GM23338 (cell line): ENCODE measurements at regions not wholly inside any gene's neighbourhood (a gene's known extent, or its start where the extent isn't known, plus 50 kb on each side); places are given as distances from the start of the nearest gene placed in this dataset.

Experiments used
- ATAC-seq: fragments of 200-7000 bp; cut with Tn5 transposase; 3 replicates; pipeline ENCODE4 v1.9.1; 2020
- DNase-seq: peaks from one replicate; pipeline ENCODE4 v3.0.0-alpha.2; 2015; ENCODE audit warnings: low spot score
- H2AFZ ChIP-seq: fragments of 200-600 bp; sonication (generic); 2 replicates; pipeline ENCODE4 v1.8.0; 2016; ENCODE audit warnings: antibody characterized with exemption, mild to moderate bottlenecking, moderate library complexity
- H3F3A ChIP-seq: fragments of 200-600 bp; sonication (generic); replicated peaks from 2 replicates; pipeline ENCODE4 v1.8.0; 2017; ENCODE audit warnings: antibody characterized with exemption, mixed run types, low read depth
- H3K27ac ChIP-seq: fragments of 200-600 bp; sonication (generic); 2 replicates; pipeline ENCODE4 v1.6.1; 2016; ENCODE audit warnings: low read depth
- H3K27me3 ChIP-seq: fragments of 200-600 bp; sonication (generic); 2 replicates; pipeline ENCODE4 v1.8.0; 2016; ENCODE audit warnings: mild to moderate bottlenecking, mixed run types, moderate library complexity; ENCODE audit not compliant: insufficient read depth
- H3K36me3 ChIP-seq: fragments of 200-600 bp; sonication (generic); 2 replicates; pipeline ENCODE4 v1.8.0; 2016; ENCODE audit warnings: mild to moderate bottlenecking; ENCODE audit not compliant: insufficient read depth
- H3K4me1 ChIP-seq: fragments of 200-600 bp; sonication (generic); 2 replicates; pipeline ENCODE4 v1.8.0; 2016; ENCODE audit warnings: mild to moderate bottlenecking, moderate library complexity; ENCODE audit not compliant: insufficient read depth
- H3K4me2 ChIP-seq: fragments of 200-600 bp; sonication (generic); 2 replicates; pipeline ENCODE4 v1.7.1; 2017; ENCODE audit warnings: mixed run types
- H3K4me3 ChIP-seq: fragments of 200-600 bp; sonication (generic); 2 replicates; pipeline ENCODE4 v1.6.1; 2016; ENCODE audit warnings: mixed run types
- H3K79me2 ChIP-seq: fragments of 200-600 bp; sonication (generic); replicated peaks from 2 replicates; pipeline ENCODE4 v1.8.0; 2017; ENCODE audit warnings: mild to moderate bottlenecking; ENCODE audit not compliant: insufficient read depth
- H3K9me2 ChIP-seq: fragments of 200-600 bp; sonication (generic); 2 replicates; pipeline ENCODE4 v1.8.0; 2017; ENCODE audit not compliant: insufficient read depth
- H4K20me1 ChIP-seq: fragments of 200-600 bp; sonication (generic); replicated peaks from 2 replicates; pipeline ENCODE4 v1.8.0; 2017; ENCODE audit warnings: mild to moderate bottlenecking; ENCODE audit not compliant: insufficient read depth
- H3K27ac Mint-ChIP-seq: 2 replicates; pipeline ENCODE4 v1.8.0; 2020; ENCODE audit warnings: inconsistent platforms, mild to moderate bottlenecking, moderate library complexity, mixed read lengths
- H3K27me3 Mint-ChIP-seq: 3 replicates; pipeline ENCODE4 v1.8.0; 2022; ENCODE audit warnings: low read depth, mild to moderate bottlenecking, moderate library complexity, mixed read lengths, inconsistent platforms; ENCODE audit not compliant: insufficient read depth, poor library complexity
- H3K36me3 Mint-ChIP-seq: 3 replicates; pipeline ENCODE4 v1.8.0; 2021; ENCODE audit warnings: low read depth, mild to moderate bottlenecking, inconsistent platforms, moderate library complexity, mixed read lengths
- H3K4me1 Mint-ChIP-seq: 3 replicates; pipeline ENCODE4 v1.8.0; 2020; ENCODE audit warnings: mild to moderate bottlenecking, inconsistent platforms, mixed read lengths
- H3K4me3 Mint-ChIP-seq: 3 replicates; pipeline ENCODE4 v1.8.0; 2021; ENCODE audit warnings: moderate library complexity, mild to moderate bottlenecking, inconsistent platforms, mixed read lengths
- H3K9me3 Mint-ChIP-seq: 3 replicates; pipeline ENCODE4 v1.8.0; 2020; ENCODE audit warnings: moderate library complexity, mild to moderate bottlenecking, inconsistent platforms, mixed read lengths
- CREB1 ChIP-seq: fragments of 250-450 bp; sonication (Bioruptor Pico); IDR thresholded peaks from 2 replicates; pipeline ENCODE4 v1.5.0; 2020; ENCODE audit warnings: low read depth, mild to moderate bottlenecking, moderate library complexity
- EZH2 ChIP-seq: fragments of 200-600 bp; sonication (generic); IDR thresholded peaks from one replicate; pipeline ENCODE4 v1.8.0; 2017; ENCODE audit warnings: antibody characterized with exemption, mild to moderate bottlenecking, low read depth; ENCODE audit not compliant: unreplicated experiment
- EZH2phosphoT487 ChIP-seq: fragments of 200-600 bp; sonication (generic); IDR thresholded peaks from one replicate; pipeline ENCODE4 v1.8.1; 2018; ENCODE audit warnings: antibody characterized with exemption; ENCODE audit not compliant: unreplicated experiment
- JUNB ChIP-seq: IDR thresholded peaks from one replicate; pipeline ENCODE4 v1.6.1; 2016; ENCODE audit warnings: antibody characterized with exemption; ENCODE audit not compliant: unreplicated experiment
- NANOG ChIP-seq: IDR thresholded peaks from 2 replicates; pipeline ENCODE4 v1.6.1; 2016; ENCODE audit warnings: antibody characterized with exemption, borderline replicate concordance
- POLR2AphosphoS5 ChIP-seq: IDR thresholded peaks from 2 replicates; pipeline ENCODE4 v1.6.1; 2016; ENCODE audit warnings: antibody characterized with exemption, low read depth
- STAT1 ChIP-seq: IDR thresholded peaks from one replicate; pipeline ENCODE4 v1.6.1; 2016; ENCODE audit warnings: antibody characterized with exemption; ENCODE audit not compliant: unreplicated experiment
- ZNF114 ChIP-seq: fragments of 250-450 bp; sonication (Bioruptor Pico); IDR thresholded peaks from 2 replicates; pipeline ENCODE4 v1.5.0; 2020; ENCODE audit warnings: mild to moderate bottlenecking, moderate library complexity
- ZNF331 ChIP-seq: fragments of 250-450 bp; sonication (Bioruptor Pico); IDR thresholded peaks from 2 replicates; pipeline ENCODE4 v1.5.0; 2020; ENCODE audit warnings: low read depth, mild to moderate bottlenecking, moderate library complexity
- TF ChIP-seq, protein P1 (sequence below), 2 experiments: fragments of 200-600 bp in 1 of 2; sonication (generic) in 1 of 2; conservative IDR thresholded peaks; 2 replicates each; pipeline versions ENCODE4 v1.5.1 to v1.6.1; 2016 to 2017; ENCODE audit warnings: antibody characterized with exemption in 2 of 2, low read depth in 2 of 2, mild to moderate bottlenecking in 2 of 2, moderate library complexity in 1 of 2
- TF ChIP-seq, protein P2 (sequence below): IDR thresholded peaks from one replicate; pipeline ENCODE4 v1.6.1; 2018; ENCODE audit warnings: antibody characterized with exemption; ENCODE audit not compliant: unreplicated experiment
- TF ChIP-seq, protein P3 (sequence below): fragments of 250-450 bp; sonication (Bioruptor Pico); IDR thresholded peaks from 2 replicates; pipeline ENCODE4 v1.5.0; 2020; ENCODE audit warnings: mild to moderate bottlenecking, moderate library complexity
- TF ChIP-seq, protein P4 (sequence below): IDR thresholded peaks from 2 replicates; pipeline ENCODE4 v1.6.1; 2016; ENCODE audit warnings: antibody characterized with exemption

DNA sequence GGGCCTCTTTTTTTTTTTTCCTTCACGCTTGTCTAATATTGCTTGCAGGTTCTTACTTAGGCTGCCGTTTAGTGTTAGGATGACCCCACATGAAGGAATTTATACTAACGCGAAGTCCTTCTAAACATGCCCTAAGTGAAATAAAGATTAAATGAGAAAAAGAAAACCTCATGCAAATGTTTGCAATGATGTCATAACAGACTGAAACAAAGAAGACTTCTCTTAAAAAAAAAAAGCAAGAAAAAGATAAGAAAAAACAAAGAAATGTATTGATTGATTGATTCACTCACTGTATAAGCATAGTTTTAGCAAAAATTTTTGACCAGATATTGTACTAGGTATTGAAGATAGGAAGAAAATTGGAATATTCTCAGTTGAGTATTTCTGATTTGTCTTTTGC, 418.2 kb downstream of the IRS2 start:
- H3K27me3 Mint-ChIP-seq, result peaks cover 4% of the 10 kb centered on the region

More for the DNA sequence above, 418.2 kb downstream of the IRS2 start:
- Histone ChIP-seq H2AFZ (no peak overlapping the region), H3F3A (no peaks in the 10 kb centered on the region), H3K4me3 (no peak overlapping the region), H3K4me2 (no peak overlapping the region), H3K27ac (no peak overlapping the region), H4K20me1 (no peaks in the 10 kb centered on the region), H3K79me2 (no peaks in the 10 kb centered on the region), H3K4me1 (no peaks in the 10 kb centered on the region), H3K9me2 (peaks cover 7% of the 10 kb centered on the region; the same call in 1 of the 2 replicates), H3K27me3 (no peaks in the 10 kb centered on the region), H3K36me3 (no peaks in the 10 kb centered on the region)
- ATAC-seq (no peak), DNase-seq (no peak)
- peaks cover 12% of the 10 kb centered on the region for H3K4me1 Mint-ChIP-seq
- H3K4me3 Mint-ChIP-seq, result no peak overlapping the region
- no peaks in the 10 kb centered on the region for H3K9me3 Mint-ChIP-seq
- no peak overlapping the region for H3K27ac Mint-ChIP-seq
- no peaks in the 10 kb centered on the region for H3K36me3 Mint-ChIP-seq
- TF ChIP-seq JUNB (no peak), EZH2phosphoT487 (no peak), NANOG (no peak), EZH2 (no peak), STAT1 (no peak), ZNF114 (CRISPR knock-in tag) (no peak), POLR2AphosphoS5 (no peak), CREB1 (CRISPR knock-in tag) (no peak), ZNF331 (CRISPR knock-in tag) (no peak)
- TF ChIP-seq, protein P1, sequence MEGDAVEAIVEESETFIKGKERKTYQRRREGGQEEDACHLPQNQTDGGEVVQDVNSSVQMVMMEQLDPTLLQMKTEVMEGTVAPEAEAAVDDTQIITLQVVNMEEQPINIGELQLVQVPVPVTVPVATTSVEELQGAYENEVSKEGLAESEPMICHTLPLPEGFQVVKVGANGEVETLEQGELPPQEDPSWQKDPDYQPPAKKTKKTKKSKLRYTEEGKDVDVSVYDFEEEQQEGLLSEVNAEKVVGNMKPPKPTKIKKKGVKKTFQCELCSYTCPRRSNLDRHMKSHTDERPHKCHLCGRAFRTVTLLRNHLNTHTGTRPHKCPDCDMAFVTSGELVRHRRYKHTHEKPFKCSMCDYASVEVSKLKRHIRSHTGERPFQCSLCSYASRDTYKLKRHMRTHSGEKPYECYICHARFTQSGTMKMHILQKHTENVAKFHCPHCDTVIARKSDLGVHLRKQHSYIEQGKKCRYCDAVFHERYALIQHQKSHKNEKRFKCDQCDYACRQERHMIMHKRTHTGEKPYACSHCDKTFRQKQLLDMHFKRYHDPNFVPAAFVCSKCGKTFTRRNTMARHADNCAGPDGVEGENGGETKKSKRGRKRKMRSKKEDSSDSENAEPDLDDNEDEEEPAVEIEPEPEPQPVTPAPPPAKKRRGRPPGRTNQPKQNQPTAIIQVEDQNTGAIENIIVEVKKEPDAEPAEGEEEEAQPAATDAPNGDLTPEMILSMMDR (conservative IDR thresholded peaks at IDR 0.05; ENCODE audit: low read depth in 2 of 2), result no peak
- TF ChIP-seq, protein P2, sequence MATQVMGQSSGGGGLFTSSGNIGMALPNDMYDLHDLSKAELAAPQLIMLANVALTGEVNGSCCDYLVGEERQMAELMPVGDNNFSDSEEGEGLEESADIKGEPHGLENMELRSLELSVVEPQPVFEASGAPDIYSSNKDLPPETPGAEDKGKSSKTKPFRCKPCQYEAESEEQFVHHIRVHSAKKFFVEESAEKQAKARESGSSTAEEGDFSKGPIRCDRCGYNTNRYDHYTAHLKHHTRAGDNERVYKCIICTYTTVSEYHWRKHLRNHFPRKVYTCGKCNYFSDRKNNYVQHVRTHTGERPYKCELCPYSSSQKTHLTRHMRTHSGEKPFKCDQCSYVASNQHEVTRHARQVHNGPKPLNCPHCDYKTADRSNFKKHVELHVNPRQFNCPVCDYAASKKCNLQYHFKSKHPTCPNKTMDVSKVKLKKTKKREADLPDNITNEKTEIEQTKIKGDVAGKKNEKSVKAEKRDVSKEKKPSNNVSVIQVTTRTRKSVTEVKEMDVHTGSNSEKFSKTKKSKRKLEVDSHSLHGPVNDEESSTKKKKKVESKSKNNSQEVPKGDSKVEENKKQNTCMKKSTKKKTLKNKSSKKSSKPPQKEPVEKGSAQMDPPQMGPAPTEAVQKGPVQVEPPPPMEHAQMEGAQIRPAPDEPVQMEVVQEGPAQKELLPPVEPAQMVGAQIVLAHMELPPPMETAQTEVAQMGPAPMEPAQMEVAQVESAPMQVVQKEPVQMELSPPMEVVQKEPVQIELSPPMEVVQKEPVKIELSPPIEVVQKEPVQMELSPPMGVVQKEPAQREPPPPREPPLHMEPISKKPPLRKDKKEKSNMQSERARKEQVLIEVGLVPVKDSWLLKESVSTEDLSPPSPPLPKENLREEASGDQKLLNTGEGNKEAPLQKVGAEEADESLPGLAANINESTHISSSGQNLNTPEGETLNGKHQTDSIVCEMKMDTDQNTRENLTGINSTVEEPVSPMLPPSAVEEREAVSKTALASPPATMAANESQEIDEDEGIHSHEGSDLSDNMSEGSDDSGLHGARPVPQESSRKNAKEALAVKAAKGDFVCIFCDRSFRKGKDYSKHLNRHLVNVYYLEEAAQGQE, result no peak
- TF ChIP-seq, protein P3, sequence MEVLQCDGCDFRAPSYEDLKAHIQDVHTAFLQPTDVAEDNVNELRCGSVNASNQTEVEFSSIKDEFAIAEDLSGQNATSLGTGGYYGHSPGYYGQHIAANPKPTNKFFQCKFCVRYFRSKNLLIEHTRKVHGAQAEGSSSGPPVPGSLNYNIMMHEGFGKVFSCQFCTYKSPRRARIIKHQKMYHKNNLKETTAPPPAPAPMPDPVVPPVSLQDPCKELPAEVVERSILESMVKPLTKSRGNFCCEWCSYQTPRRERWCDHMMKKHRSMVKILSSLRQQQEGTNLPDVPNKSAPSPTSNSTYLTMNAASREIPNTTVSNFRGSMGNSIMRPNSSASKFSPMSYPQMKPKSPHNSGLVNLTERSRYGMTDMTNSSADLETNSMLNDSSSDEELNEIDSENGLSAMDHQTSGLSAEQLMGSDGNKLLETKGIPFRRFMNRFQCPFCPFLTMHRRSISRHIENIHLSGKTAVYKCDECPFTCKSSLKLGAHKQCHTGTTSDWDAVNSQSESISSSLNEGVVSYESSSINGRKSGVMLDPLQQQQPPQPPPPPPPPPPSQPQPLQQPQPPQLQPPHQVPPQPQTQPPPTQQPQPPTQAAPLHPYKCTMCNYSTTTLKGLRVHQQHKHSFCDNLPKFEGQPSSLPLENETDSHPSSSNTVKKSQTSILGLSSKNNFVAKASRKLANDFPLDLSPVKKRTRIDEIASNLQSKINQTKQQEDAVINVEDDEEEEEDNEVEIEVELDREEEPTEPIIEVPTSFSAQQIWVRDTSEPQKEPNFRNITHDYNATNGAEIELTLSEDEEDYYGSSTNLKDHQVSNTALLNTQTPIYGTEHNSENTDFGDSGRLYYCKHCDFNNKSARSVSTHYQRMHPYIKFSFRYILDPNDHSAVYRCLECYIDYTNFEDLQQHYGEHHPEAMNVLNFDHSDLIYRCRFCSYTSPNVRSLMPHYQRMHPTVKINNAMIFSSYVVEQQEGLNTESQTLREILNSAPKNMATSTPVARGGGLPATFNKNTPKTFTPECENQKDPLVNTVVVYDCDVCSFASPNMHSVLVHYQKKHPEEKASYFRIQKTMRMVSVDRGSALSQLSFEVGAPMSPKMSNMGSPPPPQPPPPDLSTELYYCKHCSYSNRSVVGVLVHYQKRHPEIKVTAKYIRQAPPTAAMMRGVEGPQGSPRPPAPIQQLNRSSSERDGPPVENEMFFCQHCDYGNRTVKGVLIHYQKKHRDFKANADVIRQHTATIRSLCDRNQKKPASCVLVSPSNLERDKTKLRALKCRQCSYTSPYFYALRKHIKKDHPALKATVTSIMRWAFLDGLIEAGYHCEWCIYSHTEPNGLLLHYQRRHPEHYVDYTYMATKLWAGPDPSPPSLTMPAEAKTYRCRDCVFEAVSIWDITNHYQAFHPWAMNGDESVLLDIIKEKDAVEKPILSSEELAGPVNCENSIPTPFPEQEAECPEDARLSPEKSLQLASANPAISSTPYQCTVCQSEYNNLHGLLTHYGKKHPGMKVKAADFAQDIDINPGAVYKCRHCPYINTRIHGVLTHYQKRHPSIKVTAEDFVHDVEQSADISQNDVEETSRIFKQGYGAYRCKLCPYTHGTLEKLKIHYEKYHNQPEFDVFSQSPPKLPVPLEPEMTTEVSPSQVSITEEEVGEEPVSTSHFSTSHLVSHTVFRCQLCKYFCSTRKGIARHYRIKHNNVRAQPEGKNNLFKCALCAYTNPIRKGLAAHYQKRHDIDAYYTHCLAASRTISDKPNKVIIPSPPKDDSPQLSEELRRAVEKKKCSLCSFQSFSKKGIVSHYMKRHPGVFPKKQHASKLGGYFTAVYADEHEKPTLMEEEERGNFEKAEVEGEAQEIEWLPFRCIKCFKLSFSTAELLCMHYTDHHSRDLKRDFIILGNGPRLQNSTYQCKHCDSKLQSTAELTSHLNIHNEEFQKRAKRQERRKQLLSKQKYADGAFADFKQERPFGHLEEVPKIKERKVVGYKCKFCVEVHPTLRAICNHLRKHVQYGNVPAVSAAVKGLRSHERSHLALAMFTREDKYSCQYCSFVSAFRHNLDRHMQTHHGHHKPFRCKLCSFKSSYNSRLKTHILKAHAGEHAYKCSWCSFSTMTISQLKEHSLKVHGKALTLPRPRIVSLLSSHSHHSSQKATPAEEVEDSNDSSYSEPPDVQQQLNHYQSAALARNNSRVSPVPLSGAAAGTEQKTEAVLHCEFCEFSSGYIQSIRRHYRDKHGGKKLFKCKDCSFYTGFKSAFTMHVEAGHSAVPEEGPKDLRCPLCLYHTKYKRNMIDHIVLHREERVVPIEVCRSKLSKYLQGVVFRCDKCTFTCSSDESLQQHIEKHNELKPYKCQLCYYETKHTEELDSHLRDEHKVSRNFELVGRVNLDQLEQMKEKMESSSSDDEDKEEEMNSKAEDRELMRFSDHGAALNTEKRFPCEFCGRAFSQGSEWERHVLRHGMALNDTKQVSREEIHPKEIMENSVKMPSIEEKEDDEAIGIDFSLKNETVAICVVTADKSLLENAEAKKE (CRISPR knock-in tag), result no peak
- TF ChIP-seq, protein P4, sequence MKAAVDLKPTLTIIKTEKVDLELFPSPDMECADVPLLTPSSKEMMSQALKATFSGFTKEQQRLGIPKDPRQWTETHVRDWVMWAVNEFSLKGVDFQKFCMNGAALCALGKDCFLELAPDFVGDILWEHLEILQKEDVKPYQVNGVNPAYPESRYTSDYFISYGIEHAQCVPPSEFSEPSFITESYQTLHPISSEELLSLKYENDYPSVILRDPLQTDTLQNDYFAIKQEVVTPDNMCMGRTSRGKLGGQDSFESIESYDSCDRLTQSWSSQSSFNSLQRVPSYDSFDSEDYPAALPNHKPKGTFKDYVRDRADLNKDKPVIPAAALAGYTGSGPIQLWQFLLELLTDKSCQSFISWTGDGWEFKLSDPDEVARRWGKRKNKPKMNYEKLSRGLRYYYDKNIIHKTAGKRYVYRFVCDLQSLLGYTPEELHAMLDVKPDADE, result no peak
